HPDE6-E6E7 (cell line): ENCODE measurements at regions not wholly inside any gene's neighbourhood (a gene's known extent, or its start where the extent isn't known, plus 50 kb on each side); places are given as distances from the start of the nearest gene placed in this dataset.

ENCODE experiments used
- DNase-seq: peaks from one replicate; pipeline ENCODE4 v3.0.0; 2011; ENCODE audit warnings: missing footprints; ENCODE audit errors: extremely low spot score

DNA sequence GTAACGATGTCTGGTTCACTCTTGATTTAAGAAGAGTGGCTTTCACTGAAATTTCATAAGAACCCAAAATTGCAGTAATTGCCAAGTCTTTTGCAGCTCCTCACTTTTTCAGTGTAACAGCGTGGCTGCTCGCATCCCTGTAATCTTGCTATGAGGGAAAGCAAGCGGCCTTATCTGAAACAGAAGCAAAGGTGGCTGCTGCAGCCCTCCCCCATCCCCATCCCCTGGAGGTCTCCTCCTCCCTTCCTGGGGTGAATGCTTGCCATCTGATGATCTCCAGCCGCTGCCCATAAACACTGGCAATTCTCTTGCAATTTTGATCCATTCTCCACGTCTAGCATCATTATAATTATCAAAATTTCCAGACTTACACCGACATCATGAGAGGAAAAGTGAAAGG lies 182.5 kb upstream of the ASIC2 start:
- DNase-seq, result no peak

DNA sequence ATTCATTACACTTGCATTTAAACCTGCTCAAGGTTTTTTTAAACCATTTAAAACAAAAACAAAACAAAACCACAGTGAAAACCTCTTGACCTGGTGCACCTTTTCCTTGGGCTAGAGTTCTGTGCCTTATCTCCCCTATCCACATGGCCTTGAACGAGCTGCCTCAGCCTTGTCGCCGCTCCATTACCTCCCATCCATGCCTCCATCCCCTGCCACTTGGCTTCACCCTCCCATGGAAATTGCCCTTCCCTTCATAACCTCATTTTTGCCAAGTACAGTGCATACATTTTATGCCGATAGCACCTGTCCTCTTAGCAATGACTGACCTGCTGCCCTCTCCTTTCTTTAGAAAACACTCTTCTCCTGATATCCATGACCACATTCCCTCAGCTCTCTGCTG lies 188.6 kb upstream of the ASIC2 start:
- no peak for DNase-seq

DNA sequence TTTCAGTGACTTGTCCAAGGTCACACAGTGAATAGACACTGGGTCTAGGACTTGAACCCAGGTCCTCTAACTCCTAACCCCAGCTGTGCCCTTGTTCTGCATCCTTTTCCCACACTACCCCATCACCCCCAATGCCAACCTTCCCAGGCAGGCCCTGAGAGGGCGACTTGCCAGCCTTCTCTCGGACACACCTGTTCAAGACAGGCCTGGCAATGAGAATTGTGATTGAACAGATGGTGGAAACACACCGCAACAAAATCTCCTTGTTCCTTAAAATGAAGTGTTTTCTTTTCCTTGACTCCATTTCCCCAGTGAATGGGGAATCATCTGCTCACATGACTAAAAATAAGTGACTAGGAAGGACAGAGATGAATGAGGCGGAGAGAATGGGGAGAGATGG lies 189.5 kb upstream of the ASIC2 start:
- DNase-seq, result no peak

DNA sequence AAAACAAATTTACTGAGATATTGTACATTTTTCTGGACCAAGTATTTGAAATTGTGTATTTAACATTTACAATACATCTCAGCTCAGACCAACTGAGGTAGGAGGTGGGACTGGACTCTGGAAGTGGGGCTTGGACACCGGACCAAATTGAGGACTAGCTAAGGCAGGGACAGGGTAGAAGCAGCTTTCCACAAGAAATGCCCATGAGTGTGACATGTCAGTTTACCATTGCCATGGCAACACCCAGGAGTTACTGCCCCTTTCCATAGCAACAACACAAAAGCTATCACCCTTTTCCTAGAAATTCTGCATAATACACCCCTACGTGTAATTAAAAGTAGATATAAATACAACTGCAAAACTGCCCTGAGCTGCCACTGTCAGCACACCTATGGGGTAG lies 191.5 kb upstream of the ASIC2 start:
- no peak for DNase-seq

DNA sequence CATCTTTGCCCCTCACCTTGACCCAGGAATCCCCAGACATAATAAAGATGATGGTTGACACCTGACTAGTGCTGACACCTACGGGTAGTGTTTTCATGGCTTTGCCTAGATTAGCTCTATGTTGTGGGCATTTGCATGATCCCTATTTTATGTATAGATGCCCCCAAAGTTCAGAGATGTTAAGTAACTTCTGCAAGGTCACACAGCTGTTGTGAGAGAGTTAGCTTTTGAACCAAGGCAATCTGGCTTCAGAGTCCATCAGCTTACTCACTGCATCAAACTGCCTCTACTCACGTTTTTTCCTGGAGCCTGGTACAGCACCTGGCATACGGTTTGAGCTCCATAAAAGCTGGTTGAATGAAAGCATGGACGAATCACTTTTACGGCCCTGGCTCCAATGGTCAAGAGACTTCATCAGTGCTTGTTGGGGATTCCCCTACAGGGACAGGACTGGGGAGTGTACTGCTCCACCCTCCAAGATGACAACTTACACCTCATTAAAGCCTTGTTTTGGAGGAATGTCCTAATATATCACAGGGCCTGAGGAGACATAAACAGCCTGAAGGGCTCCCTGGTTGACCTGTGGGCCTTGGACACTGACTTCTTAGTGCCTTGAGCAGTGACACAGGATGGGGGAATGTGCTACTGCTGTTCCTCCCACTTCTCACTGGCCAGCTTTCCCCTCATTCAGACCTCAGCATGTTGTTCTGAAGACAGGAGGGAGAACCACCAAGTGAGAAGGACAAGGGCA lies 193.2 kb upstream of the ASIC2 start:
- no peak for DNase-seq

DNA sequence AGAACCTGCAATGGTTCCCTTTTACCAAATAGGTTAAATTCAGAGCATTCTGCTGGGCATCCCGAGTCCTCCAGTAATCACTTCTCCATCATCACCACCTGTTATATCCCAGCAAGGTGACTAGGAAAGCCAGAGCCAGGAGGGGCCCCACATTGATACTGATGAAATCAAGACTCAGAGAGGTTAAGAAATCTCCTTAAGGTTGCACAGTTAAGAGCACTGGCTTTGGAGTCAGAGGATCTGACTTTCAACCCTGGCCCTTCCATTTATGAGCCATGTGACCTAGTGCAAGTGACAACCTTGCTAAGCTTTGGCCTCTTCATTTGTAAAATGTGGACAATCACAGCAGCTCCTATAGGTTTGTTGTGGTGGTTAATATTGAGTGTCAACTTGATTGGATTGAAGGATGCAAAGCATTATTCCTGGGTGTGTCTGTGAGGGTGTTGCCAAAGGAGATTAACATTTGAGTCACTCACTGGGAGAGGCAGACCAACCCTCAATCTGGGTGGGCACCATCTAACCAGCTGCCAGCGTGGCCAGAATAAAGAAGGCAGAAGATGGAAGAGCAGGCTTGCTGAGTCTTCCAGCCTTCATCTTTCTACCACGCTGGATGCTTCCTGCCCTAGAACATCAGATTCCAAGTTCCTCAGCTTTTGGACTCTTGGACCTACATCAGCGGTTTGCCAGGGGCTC lies 194.2 kb upstream of the ASIC2 start:
- no peak for DNase-seq

DNA sequence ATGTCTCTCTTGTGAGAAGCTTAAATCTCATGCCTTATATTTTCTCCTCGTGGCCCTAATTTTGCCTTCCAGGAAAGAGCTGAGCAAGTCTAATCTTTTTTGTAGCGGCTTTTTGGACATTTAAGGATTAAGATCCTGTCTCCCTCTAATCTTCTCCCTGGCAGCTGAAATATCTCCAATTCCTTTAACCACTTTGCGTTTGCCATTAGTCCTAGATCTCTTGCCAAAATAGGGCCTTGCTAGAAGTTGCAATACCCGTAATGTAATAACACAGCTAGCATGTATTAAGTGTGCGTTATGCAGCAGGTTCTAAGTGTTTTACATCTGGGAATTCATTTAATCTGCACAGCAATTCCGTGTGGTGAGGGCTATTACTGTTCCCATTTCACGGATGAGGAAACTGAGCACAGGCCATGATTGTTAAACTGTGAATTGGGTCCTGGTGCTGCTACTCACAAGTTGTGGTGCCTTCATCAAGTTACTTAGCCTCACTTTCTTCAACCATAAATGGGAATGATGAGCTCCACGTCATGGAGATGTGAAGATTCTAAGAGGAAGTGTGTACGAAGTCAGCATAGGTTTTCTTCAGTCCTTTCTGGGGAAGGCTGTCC lies 198.9 kb upstream of the ASIC2 start:
- no peak for DNase-seq

DNA sequence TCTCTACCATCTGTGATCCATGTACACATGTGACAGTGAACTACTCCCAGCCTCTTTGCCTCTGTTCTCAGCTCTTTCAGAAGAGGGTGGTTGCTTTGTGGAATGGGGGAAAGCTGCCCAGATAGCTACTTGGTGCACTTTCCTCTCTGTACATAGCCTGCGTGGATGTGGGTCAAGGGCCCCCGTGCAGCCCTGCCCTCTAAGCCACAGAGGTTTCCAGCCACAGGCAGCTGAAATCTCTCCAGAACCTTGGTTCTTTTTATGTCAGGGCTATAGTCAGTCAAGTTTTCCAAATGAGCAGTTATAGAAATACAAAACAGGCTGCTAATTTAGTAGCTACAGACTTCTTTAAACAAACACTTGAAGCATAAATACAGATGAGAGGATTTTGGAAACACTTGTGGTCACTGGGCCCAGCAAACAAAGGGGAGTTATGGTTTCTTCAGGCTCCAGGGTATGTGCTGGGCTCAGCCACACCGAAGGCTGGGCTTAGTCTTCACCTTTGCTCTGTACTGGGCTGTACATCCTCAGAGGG lies 199.7 kb upstream of the ASIC2 start:
- no peak for DNase-seq

DNA sequence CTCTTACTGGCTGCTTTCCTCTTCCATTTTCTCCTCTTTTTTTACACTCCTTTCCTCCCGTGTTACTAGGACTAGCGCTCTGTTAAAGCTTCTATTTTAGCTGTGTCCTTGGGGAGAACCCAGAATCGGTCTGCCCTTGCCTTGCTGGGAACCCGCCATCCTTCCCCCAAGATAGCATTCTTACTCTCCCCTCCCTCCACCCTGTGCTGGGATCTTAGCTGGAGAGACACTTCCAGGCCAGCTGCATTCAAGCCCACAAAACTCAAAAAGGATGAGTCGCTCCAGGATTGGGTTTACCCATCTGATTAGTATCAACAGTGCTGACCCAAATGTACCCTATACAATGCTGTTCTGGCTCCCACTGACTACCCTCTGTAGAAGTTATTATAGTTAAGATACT lies 200.5 kb upstream of the ASIC2 start:
- no peak for DNase-seq

DNA sequence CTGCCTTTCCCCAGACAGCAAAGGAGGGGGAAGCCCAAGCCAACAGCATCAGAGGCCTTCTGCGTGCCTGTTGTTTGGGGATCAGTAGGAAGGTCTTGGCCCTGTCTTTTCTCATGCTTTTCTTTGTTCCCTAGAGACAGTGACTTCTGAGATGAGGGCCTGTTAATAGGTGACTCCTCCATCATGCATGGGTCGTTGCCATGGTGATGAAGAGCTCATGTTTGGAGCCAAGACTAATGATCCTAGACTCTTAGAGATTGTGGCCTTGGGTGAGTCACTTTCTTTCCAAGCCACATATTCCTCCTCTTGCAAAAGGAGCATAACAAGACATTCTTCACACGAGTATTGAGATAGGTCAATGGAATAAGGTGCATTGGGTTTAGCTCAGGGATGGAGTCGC lies 201.1 kb upstream of the ASIC2 start:
- DNase-seq, result no peak

DNA sequence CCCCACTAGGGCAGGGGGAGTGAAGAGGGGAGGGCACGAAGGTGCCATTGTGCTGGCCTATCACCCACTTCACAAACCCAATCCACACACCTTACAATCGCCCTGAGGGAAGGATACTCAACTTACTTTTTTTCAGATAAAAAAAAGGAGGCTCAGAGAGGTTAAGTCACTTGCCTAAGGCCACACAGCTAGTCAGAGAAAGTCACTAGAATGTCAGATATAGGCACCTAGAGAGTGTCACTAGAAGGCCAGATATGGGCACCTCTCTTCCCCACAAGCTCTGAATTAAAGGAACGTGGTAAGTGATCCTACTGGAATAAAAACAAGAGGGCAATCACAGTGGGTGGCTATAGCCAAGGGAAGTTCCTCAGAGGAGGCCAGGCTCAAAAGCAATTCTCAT lies 204.5 kb upstream of the ASIC2 start:
- DNase-seq, result no peak

DNA sequence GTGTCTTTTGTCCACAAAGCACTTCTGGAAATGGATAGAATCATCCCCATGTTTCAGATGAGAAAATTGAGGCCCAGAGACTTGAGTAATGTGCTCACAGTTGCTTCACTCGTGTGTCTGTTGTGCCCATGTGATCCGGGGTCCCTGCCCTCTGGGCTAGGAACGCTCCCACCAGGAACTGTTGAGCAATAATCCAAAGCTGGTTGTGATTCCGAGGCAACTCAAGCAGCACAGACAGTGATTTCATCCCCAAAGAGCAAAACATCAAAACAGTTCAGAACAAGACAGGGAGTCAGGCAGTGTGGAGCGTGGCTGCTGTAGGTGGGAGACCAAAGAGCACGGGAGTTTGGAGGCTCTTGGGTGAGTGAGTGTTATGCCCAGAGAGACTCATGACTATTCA lies 205.0 kb upstream of the ASIC2 start:
- DNase-seq, result no peak

DNA sequence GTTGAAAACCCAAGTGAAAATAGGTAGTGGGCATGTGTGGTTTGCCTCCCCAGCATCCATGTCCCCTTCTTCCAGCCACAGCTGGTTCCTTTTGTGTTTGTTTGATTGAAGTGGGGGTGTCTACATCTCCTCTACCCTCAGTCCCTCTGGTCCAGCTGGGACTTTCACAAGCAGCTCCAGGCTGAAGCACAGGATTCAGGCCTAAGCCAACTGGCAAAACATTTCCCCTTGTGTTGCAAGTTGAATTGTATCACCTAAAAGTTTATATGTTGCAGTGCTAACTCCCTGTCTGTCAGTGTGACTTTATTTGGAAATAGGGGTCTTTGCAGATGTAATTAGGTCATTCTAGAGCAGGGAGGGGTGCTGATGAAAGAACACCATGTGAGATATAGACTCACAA lies 205.9 kb upstream of the ASIC2 start:
- DNase-seq, result no peak

DNA sequence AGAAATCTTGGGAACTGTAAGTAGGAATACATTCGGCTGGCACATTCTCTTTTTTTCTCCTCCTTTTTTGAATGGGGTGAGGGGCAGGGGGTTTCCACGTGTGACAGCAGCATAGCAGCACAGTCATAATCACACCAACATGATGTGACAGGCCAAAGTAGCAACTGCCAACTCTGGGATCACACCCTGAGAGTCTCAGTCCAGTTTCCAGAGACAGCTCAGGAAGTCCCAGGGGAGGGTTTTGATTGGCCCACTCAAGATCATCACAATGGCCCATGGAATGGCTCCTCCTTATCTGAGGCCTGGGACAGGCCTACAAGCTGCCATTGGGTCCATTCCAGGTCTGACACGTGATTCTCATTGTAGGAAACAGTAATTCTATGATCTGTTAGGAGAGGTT lies 207.1 kb upstream of the ASIC2 start:
- DNase-seq, result no peak

DNA sequence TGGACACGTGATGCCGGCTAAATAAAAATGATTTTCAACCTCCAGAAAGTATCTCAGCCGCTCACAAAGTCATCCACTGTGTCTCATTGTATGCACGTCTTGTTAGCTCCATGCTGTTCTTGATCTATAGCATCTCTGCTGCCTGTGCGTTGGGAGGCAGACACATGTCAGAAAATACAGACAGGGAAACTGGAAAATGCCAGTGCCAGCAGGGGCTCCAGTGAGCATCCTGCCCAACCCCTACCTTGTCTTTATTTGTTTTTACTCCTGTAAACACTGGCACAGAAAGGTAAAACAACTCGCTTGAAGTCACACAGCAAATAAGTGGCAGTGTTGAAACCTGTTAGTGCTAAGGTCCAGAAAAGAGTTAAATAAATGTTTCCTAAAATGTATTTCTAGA lies 208.1 kb upstream of the ASIC2 start:
- no peak for DNase-seq

DNA sequence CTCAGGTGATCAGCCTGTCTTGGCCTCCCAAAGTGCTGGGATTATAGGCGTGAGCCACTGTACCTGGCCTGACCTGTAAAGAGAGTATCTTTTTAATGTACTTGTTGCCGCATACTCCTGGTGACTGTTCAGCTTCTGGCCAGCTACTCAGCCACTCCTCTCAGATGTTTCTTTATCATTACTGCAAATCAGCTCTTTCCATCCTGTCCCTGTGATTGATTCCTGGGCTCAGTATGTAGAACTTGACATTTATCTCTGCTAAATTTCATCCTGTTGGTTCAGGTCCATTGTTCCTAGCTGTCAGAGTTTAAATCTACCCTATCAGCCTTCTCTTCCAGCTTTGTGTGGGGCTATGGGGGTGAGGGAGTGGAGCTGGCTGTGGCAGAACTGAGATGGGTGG lies 211.5 kb upstream of the ASIC2 start:
- no peak for DNase-seq

DNA sequence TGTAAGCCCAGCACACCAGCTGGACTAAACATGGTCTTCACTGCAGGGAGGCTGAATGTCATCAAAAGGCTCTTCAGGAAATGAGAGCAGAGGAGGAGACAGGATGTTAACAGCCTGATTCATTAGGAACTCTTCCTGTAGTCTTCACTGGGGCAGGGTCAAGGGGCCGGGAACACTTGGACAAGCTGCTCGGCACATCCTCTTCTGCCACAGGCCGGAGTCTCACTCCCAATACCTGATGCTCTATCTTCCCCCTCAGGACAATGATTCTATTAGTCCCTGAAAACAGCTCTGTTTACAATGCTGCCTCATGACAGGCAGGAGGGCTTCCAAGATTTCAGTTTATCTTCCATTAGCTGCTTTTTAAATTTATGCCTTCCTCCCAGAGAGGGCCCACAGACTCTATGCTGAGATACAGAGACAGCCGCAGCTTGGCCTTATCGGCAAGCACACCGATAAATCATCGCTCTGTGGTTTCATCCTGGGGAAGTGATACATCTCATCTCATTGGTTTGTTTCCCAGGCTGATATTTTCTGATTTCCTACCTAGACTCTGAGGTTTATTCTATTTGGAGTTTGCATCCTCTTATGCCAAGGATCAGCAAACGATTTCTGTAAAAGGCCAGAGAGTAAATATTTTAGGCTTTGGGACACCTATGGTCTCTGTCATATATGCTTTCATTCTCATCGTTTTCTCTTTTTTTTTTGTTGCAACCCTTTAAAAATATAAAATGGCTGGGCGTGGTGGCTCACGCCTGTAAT lies 214.0 kb upstream of the ASIC2 start:
- DNase-seq, result no peak

DNA sequence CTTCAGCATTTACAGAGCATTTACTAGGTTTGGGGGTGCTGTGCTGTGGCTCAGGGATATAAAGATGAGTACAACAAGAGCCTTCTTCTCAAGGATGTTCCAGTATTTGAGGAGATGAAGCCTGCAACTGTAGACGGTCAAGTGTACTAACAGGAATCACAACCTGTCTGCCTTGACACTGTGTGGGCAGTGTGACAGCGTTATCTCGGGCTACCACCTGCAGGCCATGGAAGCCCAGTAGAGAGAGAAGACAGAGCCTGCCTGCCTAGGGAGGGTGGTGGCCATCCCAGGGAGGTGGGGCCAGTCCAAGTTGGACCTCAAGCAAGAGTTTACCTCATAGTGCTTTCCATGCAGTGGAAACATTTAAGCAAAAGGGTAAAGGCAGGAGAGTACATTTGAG lies 215.1 kb upstream of the ASIC2 start:
- DNase-seq, result no peak

DNA sequence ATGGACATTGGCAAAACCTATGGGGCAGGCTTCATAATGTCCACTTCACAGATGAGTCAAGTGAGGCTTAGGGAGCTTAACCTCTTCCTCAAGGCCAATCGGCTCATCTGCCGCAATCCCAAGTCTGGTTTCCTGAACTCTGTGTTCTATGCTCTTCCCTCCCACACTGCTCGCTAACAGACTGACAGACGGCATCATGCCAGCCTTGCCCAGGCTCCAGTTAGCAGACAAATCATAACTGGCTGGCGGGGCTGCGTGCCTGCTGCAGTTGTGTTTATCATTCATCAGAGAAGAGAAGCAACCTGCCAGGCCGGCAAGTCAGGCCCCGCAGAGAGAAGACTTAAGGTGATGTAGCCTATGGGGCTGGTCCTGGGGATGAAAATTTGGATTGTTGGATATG lies 216.2 kb upstream of the ASIC2 start:
- no peak for DNase-seq

DNA sequence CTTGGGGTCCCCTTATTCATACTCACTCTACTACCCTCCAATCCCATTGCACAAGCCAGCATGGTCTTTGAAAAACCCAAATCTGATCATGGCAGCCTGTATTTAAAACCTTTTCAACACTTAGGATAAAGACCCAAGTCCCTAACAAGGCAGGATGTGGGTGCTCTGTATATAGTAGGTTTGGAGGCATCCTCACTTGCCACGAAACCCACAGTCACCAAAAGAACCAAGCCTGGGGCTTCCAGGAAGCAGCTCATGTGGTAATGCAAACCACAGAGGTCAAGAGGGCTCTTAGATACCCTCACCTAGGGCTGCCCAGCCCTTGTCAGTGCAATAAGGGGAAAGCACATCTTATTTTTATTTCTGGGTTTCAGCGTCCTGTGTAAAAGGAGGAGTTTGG lies 218.6 kb upstream of the ASIC2 start:
- DNase-seq, result no peak

DNA sequence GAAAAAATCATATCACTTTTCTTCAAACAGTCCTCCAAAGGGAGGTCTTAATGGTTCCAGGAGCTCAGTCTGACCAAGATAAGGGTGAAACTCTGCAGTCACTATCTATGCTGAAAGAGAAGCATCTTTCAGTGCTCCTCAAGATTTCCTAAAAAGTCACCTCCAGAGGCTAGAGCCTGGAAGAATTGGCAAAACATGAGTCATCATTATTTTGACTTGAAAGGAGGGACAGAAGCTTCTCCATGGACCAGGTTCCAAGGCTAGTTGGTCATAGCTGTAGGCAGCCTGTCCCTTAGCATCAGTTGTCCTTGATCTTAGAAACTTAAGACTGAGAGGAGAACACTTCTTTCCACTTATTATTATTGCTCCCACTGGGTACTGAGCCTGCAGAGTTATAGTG lies 219.0 kb upstream of the ASIC2 start:
- no peak for DNase-seq

DNA sequence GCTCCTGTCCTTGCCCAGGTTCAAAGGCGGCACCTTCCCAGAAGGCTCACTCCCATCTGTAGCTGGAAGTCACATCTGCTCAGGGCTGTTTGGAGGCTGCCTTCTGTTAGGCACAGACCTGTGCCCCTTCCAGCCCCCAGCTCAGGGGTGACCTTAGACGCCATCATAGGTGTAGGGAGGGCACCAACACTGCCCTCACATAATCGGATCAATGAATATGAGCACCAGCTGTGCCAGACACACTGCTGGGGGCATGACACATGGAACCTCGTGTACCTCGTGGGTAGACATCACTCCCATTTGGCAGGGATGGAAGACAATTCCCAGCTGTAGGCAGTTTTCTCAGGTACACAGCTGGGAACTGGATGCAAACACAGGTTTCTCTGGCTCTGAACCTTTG lies 220.7 kb upstream of the ASIC2 start:
- no peak for DNase-seq
